GM21576 (cell line): ENCODE measurements at regions not wholly inside any gene's neighbourhood (a gene's known extent, or its start where the extent isn't known, plus 50 kb on each side); places are given as distances from the start of the nearest gene placed in this dataset.
"Not testable (repeated sequence)": the region's sequence is repeated elsewhere in the genome, so short reads cannot be mapped to it uniquely, and the experiment has no call there.

Experiments used
- ATAC-seq: cut with Tn5 transposase; IDR thresholded peaks from one replicate; pipeline ENCODE4 v1.9.1; 2021; ENCODE audit warnings: mild to moderate bottlenecking, moderate library complexity; ENCODE audit not compliant: unreplicated experiment

GRCh38 chr3:22659651-22660475 is 543.3 kb upstream of the UBE2E2 start:
- no peak for ATAC-seq

- ATAC-seq: no peak
These were observed 542.5 kb upstream of the UBE2E2 start for GRCh38 chr3:22660606-22661005.

GRCh38 chr3:22661121-22661700 is 541.9 kb upstream of the UBE2E2 start:
- no peak for ATAC-seq

- no peak for ATAC-seq
These were observed 537.6 kb upstream of the UBE2E2 start for GRCh38 chr3:22665528-22665927.

- no peak for ATAC-seq
These were observed 536.4 kb upstream of the UBE2E2 start for GRCh38 chr3:22666736-22667135.

- ATAC-seq: no peak
These were observed 531.3 kb upstream of the UBE2E2 start for GRCh38 chr3:22671848-22672247.

GRCh38 chr3:22684739-22685138 is 518.4 kb upstream of the UBE2E2 start:
- no peak for ATAC-seq

GRCh38 chr3:22685597-22685996 is 517.5 kb upstream of the UBE2E2 start:
- ATAC-seq: peak; percentile 50

- ATAC-seq: no peak
These were observed 511.7 kb upstream of the UBE2E2 start for GRCh38 chr3:22691407-22691806.

GRCh38 chr3:22691856-22692628 is 511.1 kb upstream of the UBE2E2 start:
- ATAC-seq: no peak

GRCh38 chr3:22700876-22701275 is 502.3 kb upstream of the UBE2E2 start:
- no peak for ATAC-seq

GRCh38 chr3:22704166-22704565 is 499.0 kb upstream of the UBE2E2 start:
- ATAC-seq: no peak

GRCh38 chr3:22704571-22705354 is 498.4 kb upstream of the UBE2E2 start:
- no peak for ATAC-seq

GRCh38 chr3:22706922-22707321 is 496.2 kb upstream of the UBE2E2 start:
- ATAC-seq: not testable (repeated sequence)

GRCh38 chr3:22713936-22714335 is 489.2 kb upstream of the UBE2E2 start:
- ATAC-seq: no peak

GRCh38 chr3:22714749-22715148 is 488.4 kb upstream of the UBE2E2 start:
- ATAC-seq: no peak

- ATAC-seq: no peak
These were observed 482.5 kb upstream of the UBE2E2 start for GRCh38 chr3:22720596-22720995.

GRCh38 chr3:22724420-22724819 is 478.7 kb upstream of the UBE2E2 start:
- no peak for ATAC-seq

GRCh38 chr3:22728406-22728805 is 474.7 kb upstream of the UBE2E2 start:
- ATAC-seq: no peak

- no peak for ATAC-seq
These were observed 473.9 kb upstream of the UBE2E2 start for GRCh38 chr3:22729212-22729611.

- no peak for ATAC-seq
These were observed 473.1 kb upstream of the UBE2E2 start for GRCh38 chr3:22729981-22730380.
